ENCODE measurements at regions not wholly inside any gene's neighbourhood (a gene's known extent, or its start where the extent isn't known, plus 50 kb on each side); places are given as distances from the start of the nearest gene placed in this dataset.

- no peak for TF ChIP-seq CTCF (IDR thresholded peaks at IDR 0.05)
- intact Hi-C loops (cut with DNase I, micrococcal nuclease), result no loop called here
- H3K4me3 ChIP-seq, result no peak overlapping the region
- no peak for ATAC-seq
- no peaks in the 10 kb centered on the region for H3K4me1 ChIP-seq (ENCODE audit: low read depth)
- DNase-seq, result no peak
- H3K36me3 ChIP-seq (ENCODE audit: low read depth), result no peaks in the 10 kb centered on the region
- H3K9me3 ChIP-seq, result no peaks in the 10 kb centered on the region
These were observed 64.2 kb upstream of the SPTLC1 start for GRCh38 chr9:92179286-92180001.

DNA sequence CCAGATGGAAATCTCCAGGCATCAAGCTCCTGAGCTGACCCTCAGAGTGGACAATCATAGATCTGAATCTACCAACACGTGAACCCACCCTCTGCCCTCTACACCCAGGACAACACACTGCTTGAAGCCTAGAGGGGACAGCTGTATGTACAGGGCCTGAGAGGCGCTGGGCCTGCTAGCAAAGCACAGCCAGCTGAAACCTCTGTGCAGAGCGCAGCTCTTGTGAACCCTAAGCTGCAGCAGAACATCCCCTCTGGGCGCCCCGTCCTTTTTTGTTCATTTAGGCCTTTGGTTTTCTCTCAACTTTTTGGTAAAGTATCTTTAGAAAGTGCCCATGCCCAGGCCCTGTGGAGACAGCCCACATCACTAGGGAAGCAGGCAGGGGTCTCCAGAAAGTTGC lies 62.4 kb upstream of the SPTLC1 start:
- Histone ChIP-seq H3K36me3 (ENCODE audit: low read depth) (no peaks in the 10 kb centered on the region), H3K9me3 (no peaks in the 10 kb centered on the region), H3K4me1 (ENCODE audit: low read depth) (no peaks in the 10 kb centered on the region), H3K4me3 (no peak overlapping the region)
- TF ChIP-seq CTCF (IDR thresholded peaks at IDR 0.05), result no peak
- DNase-seq (no peak), ATAC-seq (no peak)
- intact Hi-C loops (cut with DNase I, micrococcal nuclease), result no loop called here

DNA sequence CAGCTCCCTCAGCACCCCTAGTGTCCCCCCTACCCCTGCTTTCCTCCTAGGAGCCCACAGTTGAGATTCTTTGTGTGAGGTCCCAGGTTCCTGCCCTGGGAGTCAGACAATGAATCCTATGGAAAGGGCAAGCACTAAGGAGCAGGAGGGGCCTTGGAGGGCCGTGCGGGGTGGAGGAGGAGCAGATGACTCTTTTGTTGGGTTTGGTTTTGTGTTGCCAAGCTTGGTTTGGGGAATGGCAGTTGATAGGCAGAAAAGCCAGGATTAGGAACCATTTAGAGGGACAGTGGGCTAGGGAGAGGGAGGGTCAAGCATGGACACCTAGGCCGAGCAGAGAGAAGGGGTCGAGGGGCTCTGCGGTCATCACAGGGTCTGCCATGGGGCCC lies 61.6 kb upstream of the SPTLC1 start:
- no peaks in the 10 kb centered on the region for H3K9me3 ChIP-seq
- intact Hi-C loops (cut with DNase I, micrococcal nuclease), result no loop called here
- no peak for ATAC-seq
- H3K4me1 ChIP-seq (ENCODE audit: low read depth), result no peaks in the 10 kb centered on the region
- DNase-seq, result no peak
- no peak for TF ChIP-seq CTCF (IDR thresholded peaks at IDR 0.05)
- no peaks in the 10 kb centered on the region for H3K36me3 ChIP-seq (ENCODE audit: low read depth)
- no peak overlapping the region for H3K4me3 ChIP-seq

GRCh38 chr9:92176068-92176799 lies 61.0 kb upstream of the SPTLC1 start:
- intact Hi-C loops (cut with DNase I, micrococcal nuclease), result no loop called here
- no peaks in the 10 kb centered on the region for H3K36me3 ChIP-seq (ENCODE audit: low read depth)
- ATAC-seq, result no peak
- H3K4me1 ChIP-seq (ENCODE audit: low read depth), result no peaks in the 10 kb centered on the region
- no peaks in the 10 kb centered on the region for H3K9me3 ChIP-seq
- no peak overlapping the region for H3K4me3 ChIP-seq
- DNase-seq, result no peak
- TF ChIP-seq CTCF (IDR thresholded peaks at IDR 0.05), result no peak

GRCh38 chr9:92175441-92175840 lies 60.2 kb upstream of the SPTLC1 start:
- intact Hi-C loops (cut with DNase I, micrococcal nuclease), result no loop called here
- DNase-seq (no peak), ATAC-seq (no peak)
- Histone ChIP-seq H3K4me3 (no peak overlapping the region), H3K36me3 (ENCODE audit: low read depth) (no peaks in the 10 kb centered on the region), H3K9me3 (no peaks in the 10 kb centered on the region), H3K4me1 (ENCODE audit: low read depth) (no peaks in the 10 kb centered on the region)
- TF ChIP-seq CTCF (IDR thresholded peaks at IDR 0.05), result no peak

Data from mucosa of descending colon (tissue), 3 donors.